ENCODE measurements at regions not wholly inside any gene's neighbourhood (a gene's known extent, or its start where the extent isn't known, plus 50 kb on each side); places are given as distances from the start of the nearest gene placed in this dataset.
"Not testable (repeated sequence)": the region's sequence is repeated elsewhere in the genome, so short reads cannot be mapped to it uniquely, and the experiment has no call there.

DNA sequence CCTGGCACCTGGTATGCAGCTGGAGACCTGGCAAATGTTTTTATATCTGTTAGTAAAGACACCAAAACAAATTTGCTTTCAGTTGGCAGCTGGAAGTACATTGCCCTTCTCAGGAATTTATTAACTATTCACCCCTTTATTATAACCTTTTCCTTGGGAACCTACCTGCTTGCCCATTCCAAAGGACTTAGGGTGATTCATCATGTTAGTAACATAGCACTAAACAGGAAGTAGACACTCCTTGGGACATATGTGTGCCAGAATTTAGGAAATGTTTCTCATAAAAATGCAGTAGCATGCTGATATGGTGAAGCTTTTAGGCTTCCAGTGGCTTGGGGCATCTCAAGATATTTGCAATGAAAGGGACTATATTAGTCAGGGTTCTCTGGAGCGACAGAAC is 184.2 kb downstream of the DMAC1 start:
- DNase-seq, result no peak

DNA sequence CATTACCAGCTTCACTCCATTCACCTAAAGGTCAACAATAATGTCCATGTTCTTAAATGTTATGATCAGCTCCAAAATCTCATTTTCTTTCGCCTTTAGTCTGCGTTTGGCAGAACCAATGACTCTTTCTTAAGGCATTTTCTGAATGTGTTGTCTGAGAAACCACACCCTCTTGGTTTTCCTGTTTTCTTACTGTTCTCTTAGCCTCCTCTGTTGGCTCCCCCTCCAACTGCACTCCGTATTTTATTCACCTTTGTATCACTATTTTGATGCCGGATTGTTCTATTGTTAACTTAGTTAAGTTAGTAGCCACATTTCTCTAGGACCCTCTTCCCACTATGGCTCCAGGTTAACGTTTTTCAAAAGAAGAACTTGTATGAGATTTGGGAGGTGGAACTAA is 185.6 kb downstream of the DMAC1 start:
- DNase-seq, result no peak

DNA sequence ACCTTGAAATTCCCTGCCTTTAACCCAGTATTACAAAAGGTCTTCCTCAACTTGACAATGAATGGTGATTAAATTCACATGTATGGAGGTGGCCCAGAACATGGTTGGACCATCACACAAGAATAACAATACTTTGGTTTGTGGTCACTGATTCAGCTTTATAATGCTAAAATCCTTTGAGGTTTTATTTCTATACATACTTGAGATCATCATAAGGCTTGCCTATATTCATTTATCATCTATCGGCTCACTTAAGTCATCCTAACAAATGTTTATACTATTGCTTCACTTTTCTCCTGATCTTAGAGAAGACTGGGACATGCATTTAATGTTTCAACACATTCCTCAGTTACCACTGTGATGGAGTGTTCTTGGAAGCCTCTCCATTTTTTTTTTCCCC is 191.3 kb downstream of the DMAC1 start:
- DNase-seq, result no peak

DNA sequence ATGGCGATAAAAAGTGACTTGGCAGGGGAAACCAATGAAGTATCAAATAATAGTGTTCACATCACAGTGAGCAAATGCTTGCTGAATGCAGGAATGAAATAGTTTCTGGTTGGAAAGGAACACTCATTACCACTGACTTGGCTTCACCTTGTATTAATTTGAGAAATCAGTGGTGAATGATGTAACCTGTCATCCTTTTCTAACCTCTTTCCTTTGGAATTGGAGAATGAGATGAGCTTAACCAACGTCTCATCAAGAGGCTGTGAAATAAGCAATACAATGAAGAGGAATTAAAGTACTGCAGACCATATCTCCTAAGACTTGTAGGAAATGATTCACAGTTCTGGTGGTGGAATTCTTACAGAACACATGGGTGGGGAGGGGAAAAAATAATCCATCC is 192.2 kb downstream of the DMAC1 start:
- no peak for DNase-seq

DNA sequence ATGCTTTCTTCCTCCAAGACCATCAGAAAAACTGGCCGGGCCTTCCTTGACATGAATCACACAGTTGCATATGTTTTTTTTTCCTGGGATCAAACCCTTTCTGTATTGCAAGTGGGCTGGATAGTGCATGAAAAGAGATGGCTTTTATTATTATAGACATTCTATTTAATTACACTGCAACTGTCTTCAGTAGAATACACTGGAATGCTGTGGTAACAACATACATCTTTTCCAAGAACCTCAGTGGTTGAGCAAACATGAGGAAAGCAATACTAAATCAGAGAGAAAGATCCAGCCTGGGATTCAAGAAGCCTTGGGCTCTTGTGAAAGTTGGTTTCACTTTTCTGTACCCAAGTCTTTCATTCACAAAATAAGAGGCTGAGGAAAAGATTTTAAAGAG is 193.0 kb downstream of the DMAC1 start:
- DNase-seq, result no peak

DNA sequence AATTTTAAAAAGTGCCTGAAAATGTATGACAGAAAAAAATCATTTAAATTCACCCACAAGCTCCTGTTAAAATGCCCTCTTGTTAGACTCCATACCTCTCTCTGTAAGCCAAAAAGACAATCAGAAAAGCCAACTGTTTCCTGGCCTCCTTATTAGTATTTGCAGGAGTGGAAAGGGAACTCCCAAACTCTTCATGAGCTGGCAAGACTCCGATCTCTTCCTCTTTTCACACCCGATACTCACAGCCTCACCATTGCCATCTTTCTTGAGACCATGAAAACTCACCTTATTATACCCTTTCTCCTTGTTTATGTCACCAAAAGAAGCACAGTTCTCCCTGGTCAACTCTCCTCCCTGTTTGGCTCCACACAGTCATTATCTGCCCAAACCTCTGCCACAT is 197.8 kb downstream of the DMAC1 start:
- no peak for DNase-seq

DNA sequence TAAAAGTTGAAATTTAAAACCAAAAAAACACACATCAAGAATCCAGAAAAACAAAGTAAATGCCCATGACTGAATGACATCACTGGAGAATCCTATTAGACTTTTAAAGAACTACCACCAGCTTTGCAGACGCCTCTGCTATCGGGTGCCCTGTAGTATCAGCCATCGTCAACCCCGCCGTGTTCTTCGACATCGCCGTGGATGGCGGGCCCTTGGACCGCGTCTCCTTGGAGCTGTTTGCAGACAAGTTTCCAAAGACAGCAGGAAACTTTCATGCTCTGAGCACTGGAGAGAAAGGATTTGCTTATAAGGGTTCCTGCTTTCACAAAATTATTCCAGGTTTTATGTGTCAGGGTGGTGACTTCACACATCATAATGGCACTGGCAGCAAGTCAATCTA is 201.9 kb downstream of the DMAC1 start:
- DNase-seq, result no peak

DNA sequence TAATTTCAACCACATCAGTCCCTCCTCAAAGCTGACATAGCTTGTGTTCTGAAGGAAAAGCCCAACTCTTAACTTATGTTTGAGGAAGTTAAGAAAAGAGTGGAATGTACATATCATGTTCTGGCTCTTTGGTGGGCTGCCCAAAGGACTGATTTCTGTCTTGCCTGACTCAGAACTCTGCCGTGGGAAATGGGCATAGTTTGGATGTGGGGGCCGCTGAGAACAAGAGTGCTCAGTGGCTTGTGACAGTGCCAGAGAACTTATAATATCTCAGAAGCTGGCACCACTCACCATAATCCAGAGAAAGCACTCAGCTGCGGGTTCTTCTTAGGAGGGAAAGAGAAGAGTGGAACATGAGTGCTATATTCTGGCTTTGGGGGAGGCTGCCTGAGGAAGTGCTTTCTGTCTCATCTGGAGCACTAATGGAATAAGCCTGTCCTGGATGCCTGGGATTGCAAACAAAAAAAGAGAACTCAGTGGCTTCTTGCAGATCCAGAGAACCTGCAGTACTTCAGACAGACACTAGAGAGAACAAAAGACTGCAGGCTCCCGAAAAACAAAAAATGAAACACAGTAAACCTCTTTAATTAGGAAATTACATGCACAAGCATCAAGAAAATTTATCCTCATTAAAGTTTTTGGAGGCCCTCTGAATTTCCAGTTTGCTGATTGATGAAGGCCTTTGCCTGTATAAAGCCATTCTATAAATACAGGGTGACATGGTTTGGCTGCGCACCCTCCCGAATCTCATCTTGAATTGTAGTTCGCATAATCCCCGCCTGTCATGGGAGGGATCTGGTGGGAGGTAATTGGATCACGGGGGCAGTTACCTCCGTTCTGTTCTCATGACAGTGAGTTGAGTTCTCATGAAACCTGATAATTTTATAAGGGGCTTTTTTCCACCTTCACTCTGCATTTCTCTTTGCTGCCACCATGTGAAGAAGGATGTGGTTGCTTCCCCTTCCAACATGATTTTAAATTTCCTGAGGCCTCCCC is 207.0 kb downstream of the DMAC1 start:
- DNase-seq, result no peak

DNA sequence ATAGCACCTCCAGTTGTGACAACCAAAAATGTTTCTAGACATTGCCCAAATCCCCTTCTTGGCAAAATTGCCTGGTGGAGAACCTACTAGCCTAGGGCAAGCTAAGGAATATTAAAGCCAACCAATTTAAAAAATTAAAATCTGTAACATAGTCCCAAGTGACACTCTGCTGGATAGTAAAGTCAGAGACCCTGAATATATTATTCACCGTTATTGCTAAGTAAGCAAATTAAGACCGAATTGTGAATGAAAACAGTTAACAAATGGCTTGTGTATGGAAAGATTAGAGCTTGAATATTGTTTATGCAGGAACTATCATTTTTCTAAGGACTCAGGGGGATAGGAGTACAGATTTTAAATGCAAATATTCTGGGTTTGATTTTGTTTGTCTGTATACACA is 208.1 kb downstream of the DMAC1 start:
- DNase-seq, result no peak

DNA sequence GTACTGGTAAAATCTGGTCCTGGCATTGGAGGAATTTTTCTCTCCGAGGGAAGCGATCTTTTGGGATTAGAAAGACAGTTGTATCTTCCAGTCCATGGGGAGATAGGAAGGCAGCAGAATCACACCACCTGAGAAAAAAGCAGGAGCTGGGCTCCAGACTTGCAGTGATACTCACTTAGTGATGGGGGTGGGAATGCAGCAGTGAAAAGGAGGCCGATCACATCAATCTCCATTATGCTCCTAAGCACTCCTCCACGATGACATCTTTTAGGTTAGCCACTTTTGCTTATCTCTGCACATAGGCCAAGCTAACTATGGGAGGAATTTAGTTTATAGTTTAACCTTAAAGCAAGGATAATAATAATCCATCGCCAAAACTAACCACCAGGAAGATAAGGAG is 219.0 kb downstream of the DMAC1 start:
- DNase-seq, result no peak

DNA sequence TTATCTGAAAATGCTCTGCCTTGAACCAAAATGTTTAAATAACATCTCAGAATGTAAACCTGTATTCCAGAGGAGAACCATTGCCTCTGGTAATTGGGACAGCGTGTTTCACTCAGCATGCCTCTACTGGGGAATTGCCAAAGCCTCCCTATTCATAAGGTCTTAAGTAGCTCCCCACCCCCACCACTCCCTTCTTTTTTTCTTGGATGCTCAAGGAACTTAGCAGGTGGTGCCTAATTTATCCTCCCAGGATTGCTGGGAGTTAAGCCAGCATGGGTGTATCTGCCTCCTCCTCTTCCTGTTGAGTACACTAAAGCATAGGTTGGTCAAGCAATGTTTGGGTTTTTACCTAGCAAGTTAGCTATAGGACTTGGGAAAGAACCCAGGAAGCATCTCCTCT is 220.2 kb downstream of the DMAC1 start:
- DNase-seq, result no peak

DNA sequence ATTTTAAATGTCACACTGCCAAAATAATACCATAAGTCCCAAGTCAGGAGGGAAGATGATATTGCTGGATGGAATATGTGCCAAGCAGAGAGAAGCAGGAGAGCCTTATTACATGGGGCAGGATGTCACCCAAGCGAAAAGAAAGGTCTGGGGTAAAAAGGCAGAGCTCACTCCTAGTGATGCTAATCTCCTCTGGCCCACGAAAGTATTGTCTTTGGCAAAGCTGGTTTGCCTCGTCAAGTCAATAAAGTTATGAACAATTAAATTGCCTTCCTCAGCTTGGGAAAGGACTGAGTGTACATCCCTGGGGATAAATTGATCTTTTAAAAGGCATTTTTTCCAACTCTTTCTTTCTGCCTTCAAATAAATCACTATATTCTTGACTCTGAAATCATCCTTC is 220.6 kb downstream of the DMAC1 start:
- no peak for DNase-seq

DNA sequence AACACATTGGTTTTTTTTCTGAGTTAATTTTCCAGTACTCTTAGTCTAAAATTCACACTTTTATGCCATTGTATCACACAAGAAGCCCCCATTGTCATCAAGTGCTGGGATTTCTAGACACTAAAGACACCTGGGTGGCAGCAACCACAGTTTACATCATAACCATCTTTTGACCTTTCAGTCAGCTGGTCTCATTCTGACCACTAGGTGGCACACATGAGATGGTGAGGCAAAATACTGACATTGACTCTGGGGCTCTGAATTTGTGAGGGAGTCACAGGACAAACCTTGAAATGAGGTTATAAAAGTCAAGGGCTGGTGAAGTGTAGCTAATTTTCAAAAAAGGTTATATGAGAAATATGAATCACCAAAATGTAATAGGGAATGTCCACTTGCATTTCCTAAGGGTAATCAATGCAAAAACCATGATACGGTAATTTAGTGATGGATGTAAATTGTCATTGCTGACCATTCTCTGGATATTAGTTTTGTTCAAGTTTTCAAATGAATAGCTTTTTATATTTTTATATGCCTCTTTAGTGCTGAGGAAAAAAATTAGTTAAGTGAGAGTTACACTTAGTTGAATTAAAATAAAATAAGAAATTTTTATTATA is 229.4 kb downstream of the DMAC1 start:
- peak; percentile 56 for DNase-seq

DNA sequence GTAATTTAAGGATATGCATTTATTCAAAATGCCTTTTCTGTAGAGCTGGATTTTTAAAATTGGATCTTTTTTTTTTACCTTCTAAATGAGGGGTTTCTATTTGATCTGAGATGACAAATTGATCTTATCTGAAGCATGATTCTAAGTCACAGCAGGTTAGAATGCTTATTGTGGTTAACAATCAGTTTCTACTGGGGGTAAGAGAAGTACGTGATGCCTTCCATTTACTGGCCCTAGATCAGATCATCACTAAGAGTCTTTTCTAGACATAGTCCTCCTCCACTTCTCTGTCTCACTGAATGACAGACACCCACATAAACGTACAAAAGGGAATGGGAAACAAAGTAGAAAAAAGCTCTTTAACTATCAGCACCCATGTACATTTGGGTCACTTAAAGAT is 231.9 kb downstream of the DMAC1 start:
- DNase-seq, result no peak

DNA sequence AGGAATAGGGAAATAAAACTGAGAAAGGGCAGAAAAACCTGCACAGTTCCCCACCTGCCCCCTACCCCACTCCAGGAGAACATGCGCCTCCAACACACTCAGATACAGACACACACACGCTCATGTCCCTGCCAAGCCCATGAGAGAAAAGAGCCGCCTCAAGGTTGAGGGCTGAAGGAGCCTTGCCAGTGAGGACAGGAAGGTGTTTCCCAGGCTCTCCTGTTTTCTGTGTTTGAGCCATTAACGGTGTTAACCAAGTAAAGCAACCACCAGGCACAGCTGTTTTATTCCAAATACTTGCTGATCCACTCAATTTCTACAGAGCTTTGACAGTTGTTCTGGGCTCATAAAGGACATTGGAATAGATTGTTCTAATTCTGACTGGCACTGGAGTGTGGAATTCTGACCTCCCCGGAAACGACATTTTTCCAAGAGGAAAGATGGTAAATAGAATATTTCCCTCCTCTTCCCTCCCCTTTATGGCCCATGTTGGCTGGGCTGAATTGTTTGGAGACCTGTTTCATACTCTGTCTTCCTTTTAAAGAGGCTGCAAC is 238.0 kb downstream of the DMAC1 start:
- no peak for DNase-seq

DNA sequence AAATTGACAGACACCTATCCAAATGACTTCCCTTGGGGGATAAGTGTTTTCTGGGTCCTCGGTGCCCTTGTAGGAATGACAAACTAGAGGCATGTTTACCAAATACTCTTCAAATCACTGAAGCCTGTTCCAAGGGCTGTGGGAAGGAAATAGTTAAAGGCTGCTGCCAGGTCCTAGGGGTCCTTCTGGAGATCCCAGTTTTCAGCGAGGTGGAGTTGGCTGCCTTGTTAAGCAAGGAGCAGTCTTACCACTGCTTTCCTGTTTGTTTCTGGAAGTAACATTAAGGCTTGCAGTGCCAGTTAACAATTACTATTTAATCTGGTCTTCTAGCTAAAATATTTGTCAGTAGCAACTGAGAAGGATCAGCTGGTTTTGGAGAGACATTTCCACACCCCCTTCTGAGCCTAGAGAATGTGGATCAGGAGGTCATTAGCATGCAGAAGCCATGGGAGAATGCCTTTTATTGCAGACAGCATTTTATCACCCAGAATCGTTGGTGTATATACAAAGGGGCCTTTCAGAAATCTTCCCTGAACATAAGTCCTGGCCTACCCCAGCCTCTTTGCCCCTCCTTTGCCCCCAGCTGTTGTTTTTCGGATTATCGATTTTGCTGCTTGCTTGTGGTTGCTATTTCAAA is 238.8 kb downstream of the DMAC1 start:
- DNase-seq, result no peak

DNA sequence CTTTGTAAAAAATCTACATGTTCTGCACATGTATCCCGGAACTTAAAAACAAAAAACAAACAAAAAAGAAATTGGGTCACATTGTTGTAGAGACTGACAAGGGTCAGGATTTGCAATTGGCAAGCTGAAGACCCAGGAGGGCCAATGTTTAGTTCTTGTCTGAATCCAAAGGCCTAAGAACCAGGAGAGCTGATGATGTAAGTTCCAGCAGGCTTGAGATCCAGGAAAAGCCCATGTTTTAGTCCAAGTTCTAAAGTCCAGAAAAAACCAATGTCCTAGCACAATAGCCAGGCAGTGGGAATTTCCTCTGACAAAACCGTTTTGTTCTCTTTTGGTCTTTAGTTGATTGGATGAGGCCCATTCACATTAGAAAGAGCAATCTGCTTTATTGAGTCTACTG is 244.9 kb downstream of the DMAC1 start:
- DNase-seq, result no peak

DNA sequence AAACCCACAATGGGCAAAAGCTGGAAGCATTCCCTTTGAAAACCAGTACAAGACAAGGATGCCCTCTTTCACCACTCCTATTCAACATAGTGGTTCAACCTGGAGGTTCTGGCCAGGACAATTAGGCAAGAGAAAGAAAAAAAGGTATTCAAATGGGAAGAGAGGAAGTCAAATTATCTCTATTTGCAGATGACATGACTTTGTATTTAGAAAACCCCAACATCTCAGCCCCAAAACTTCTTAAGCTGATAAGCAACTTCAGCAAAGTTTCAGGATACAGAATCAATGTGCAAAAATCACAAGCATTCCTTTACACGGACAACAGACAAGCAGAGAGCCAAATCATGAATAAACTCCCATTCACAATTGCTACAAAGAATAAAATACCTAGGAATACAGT is 246.9 kb downstream of the DMAC1 start:
- DNase-seq, result not testable (repeated sequence)

DNA sequence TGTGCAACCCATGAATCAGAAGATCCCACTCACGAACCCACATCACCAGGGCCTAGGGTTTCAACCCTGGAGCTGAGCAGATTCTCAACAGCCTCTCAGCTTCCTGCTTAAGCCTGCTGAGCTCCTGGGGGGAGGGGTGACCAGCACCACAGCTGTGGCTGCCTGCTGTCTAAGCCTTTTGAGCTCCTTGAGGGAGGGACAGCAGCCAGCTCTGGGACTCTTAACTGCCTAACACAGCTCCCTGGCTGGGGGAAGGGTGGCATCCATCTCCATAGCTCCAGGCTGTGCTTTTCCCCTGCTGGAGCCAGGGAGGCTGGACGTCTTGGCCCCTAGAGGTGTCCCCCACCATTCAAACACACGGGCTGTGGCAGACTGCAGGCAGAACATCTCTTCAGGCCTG is 250.3 kb downstream of the DMAC1 start:
- DNase-seq, result no peak

DNA sequence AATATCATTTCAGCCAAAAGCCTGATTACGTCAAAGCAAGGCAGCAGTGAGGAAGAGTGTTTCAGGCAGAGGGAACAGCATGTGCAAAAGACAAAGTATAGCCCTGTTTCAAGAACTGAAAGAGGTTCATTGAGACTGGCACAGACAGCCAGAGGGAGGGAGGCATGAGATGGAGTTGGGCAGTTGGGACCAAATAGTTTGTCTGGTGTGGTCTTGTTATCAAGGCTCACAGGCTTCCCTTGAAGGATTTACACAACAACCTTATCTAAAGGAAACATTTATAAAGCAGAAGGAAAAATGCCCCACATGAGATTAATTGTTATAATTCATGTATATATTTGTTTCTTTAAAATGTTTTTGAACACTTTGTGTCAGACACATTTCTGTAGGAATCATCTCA is 253.3 kb downstream of the DMAC1 start:
- no peak for DNase-seq

DNA sequence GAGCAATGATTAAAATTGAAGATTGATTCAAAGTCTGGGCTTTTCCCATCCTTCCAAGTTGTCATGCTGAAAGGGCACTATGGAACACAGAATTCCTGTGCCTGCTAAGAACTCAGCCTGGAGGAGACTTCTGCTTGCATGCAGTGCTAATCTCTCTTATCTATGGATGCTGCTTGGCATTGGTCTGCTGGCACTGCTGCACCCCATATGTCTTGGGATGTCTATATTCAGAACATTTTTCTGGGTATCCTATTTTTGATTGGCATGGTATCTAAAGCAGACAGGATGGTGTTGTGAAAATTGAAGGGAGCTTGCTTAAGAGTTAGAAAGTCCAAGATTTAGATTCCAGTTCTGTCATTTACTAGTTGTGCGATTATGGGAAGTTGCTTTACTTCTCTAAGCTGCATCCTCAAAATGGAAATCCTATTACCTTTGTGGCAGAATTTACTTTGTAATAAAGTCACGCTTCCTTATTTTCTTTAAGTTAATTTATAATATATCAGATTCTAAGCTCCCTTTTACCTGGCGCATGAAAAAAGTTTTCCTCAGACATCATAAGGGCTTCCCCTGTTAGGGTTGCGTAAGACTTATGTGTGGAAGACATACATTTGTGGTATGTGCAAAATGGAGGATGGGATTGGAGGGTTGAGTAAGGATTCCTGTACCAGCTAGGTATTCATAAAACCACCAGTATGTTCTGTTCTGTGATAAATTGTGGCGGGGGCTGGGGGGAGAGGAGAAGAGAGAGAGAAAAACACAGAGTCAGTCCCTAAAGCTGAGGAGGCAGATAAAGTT is 254.0 kb downstream of the DMAC1 start:
- DNase-seq, result no peak

DNA sequence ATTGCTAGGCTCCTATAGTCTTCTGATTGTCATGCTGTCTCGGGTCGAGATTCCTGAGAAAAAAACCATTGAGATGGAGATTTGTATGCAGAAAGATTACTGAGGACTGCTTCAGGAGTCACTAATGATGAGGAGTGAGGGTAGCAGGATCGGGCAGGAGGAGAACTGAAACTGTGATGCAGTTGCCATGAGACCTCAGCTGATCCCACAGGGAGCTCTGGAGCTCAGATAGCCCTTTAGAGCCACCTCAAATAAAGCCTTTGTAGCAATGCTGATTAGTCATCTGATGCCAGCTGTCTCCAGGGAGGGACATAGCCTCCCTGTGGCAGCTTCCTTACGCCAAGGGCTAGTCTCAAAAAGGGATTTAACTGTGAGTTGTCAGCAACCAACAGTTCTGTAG is 256.9 kb downstream of the DMAC1 start:
- no peak for DNase-seq

DNA sequence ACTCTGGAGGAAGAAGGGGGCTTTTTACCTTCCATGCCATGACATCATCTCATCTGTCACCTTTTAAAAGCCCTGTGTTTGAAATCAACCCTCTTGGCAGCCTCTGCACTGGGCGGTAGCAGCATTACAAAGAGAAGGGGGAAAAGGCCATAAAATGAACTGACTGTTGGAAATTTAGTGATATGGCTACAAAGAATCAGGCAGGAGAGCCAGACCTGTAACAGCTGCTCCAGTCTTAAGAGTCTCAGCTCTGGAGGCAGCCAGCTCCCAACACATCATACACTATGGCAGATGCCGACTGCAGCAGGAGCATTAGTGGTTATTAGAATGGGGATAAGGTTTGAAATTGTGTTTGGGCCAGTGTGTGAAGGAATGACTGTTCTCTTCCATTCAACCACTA is 257.5 kb downstream of the DMAC1 start:
- no peak for DNase-seq
